ENCODE measurements at regions not wholly inside any gene's neighbourhood (a gene's known extent, or its start where the extent isn't known, plus 50 kb on each side); places are given as distances from the start of the nearest gene placed in this dataset.

DNA sequence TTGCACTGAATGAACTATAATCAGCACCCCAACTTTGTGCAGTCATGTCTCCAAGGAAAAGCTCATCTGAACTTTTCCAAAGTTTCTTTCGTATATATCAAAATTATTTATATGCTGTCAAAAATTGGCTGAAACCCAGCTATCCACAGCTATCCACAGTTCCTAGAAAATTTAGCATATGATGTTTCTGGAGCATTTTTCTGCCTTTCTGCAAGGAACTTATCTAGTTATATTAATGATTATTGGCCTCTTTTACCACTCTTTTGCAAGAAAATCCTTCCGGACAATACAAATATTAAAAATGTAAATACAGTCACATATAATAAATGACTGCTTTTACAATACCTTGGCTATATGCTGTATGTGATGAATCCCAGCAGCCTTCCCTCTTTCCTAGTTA is 270.2 kb downstream of the TMEM167A start:
- no peaks in the 10 kb centered on the region for H3K36me3 ChIP-seq
- H3K9me3 ChIP-seq = no peaks in the 10 kb centered on the region
- WGBS, 4 donors = 79 to 90% (median 88%) methylated on average over 2 of the region's 2 CpGs
- DNase-seq (no peak), ATAC-seq (no peak)
- H3K27ac ChIP-seq = no peak overlapping the region
- no peak overlapping the region for H3K4me3 ChIP-seq
- no peaks in the 10 kb centered on the region for H3K27me3 ChIP-seq
- TF ChIP-seq POLR2A (IDR thresholded peaks at IDR 0.05) = no peak
- TF ChIP-seq, protein P1, sequence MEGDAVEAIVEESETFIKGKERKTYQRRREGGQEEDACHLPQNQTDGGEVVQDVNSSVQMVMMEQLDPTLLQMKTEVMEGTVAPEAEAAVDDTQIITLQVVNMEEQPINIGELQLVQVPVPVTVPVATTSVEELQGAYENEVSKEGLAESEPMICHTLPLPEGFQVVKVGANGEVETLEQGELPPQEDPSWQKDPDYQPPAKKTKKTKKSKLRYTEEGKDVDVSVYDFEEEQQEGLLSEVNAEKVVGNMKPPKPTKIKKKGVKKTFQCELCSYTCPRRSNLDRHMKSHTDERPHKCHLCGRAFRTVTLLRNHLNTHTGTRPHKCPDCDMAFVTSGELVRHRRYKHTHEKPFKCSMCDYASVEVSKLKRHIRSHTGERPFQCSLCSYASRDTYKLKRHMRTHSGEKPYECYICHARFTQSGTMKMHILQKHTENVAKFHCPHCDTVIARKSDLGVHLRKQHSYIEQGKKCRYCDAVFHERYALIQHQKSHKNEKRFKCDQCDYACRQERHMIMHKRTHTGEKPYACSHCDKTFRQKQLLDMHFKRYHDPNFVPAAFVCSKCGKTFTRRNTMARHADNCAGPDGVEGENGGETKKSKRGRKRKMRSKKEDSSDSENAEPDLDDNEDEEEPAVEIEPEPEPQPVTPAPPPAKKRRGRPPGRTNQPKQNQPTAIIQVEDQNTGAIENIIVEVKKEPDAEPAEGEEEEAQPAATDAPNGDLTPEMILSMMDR (IDR thresholded peaks at IDR 0.05) = no peak
- no peaks in the 10 kb centered on the region for H3K4me1 ChIP-seq
- intact Hi-C loops (cut with DNase I) = no loop called here

DNA sequence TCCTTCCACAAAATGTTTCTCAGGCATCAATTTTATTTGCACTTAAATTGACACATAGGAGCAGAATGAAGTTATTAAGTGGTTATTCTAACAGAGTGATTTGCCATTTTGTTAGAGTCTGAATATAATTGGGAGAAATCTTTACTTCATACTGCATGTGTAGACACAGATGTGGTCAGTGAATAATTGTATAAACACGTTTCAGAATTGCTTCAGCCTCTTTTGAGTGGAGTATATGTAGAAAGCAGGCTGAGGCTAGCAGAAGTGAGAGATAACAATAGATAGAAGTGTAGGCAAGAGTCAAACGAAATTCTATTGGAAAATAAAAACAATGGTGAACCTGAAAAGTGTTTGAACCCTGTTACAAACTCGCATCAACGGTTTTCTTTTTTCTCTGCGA is 270.7 kb downstream of the TMEM167A start:
- ATAC-seq = no peak
- DNase-seq = no peak
- no peaks in the 10 kb centered on the region for H3K27me3 ChIP-seq
- WGBS, 4 donors = 62 to 80% (median 73%) methylated on average over 5 of the region's 5 CpGs
- no peak overlapping the region for H3K4me3 ChIP-seq
- no peaks in the 10 kb centered on the region for H3K36me3 ChIP-seq
- no peak for TF ChIP-seq POLR2A (IDR thresholded peaks at IDR 0.05)
- TF ChIP-seq, protein P1 (IDR thresholded peaks at IDR 0.05) = no peak
- H3K4me1 ChIP-seq = no peaks in the 10 kb centered on the region
- intact Hi-C loops (cut with DNase I) = no loop called here
- no peak overlapping the region for H3K27ac ChIP-seq
- H3K9me3 ChIP-seq = no peaks in the 10 kb centered on the region

DNA sequence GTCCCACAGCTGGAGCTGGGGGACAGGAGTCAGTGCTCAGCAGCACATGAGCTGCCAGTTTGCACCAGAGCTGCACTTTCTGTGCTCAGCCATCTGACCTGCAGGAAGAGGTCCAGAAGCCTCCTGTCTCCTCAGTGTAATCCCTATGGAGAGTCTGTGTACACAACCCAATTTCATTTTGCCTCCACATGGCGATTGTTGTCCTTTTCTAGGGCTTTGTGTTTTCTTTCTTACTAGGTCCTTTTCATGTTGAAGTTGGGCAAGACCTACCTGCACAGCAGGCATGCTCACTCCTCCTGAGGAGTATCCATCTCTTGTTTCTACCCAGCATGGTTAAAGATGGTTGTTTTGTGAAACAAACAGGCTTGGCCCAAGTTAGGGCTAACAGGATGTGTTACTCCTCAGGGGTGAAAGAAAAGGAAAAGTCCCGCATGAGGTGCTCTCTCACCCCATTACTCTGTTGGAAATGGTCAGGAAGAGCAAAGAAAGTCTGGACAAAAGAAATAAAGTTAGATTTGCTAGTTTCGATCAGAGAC is 273.0 kb downstream of the TMEM167A start:
- no peaks in the 10 kb centered on the region for H3K9me3 ChIP-seq
- no peaks in the 10 kb centered on the region for H3K4me1 ChIP-seq
- no peak overlapping the region for H3K27ac ChIP-seq
- ATAC-seq (no peak), DNase-seq (no peak)
- no peak overlapping the region for H3K4me3 ChIP-seq
- 72 to 87% (median 85%) methylated on average over 3 of the region's 3 CpGs for WGBS, 4 donors
- intact Hi-C loops (cut with DNase I) = no loop called here
- H3K36me3 ChIP-seq = no peaks in the 10 kb centered on the region
- H3K27me3 ChIP-seq = no peaks in the 10 kb centered on the region
- TF ChIP-seq, protein P1 (IDR thresholded peaks at IDR 0.05) = no peak
- TF ChIP-seq POLR2A (IDR thresholded peaks at IDR 0.05) = no peak

DNA sequence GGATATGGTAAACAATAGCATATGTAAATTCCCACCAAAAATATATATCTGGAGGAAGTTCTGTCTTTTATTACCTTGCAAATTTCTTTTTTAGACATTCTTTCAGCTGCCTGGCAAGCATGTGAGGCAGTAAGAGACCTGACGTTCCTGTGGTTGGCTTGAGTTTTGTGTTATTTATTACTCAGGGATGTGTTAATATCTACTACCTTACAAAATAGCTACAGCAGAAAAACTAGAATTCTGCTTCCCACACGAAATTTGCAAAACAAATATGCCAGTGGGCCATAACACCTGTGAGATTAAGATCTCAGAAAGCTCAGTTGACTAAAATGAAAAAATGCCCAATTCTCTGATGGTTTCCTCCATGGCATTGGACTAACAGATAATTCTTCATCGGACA is 274.2 kb downstream of the TMEM167A start:
- intact Hi-C loops (cut with DNase I) = no loop called here

More for the DNA sequence above, 274.2 kb downstream of the TMEM167A start:
- ATAC-seq (no peak), DNase-seq (no peak)
- WGBS, 4 donors = 75 to 80% (median 79%) methylated on average over 3 of the region's 3 CpGs
- H3K9me3 ChIP-seq = no peaks in the 10 kb centered on the region
- H3K4me3 ChIP-seq = no peak overlapping the region
- H3K27me3 ChIP-seq = no peaks in the 10 kb centered on the region
- TF ChIP-seq, protein P1 (IDR thresholded peaks at IDR 0.05) = no peak
- no peak for TF ChIP-seq POLR2A (IDR thresholded peaks at IDR 0.05)
- no peaks in the 10 kb centered on the region for H3K4me1 ChIP-seq
- no peak overlapping the region for H3K27ac ChIP-seq
- no peaks in the 10 kb centered on the region for H3K36me3 ChIP-seq
